Suprapubic skin (tissue), 4 donors: ENCODE measurements at regions not wholly inside any gene's neighbourhood (a gene's known extent, or its start where the extent isn't known, plus 50 kb on each side); places are given as distances from the start of the nearest gene placed in this dataset.

ENCODE experiments used
- DNase-seq, 2 donors: peaks; one replicate each; pipeline ENCODE4 v3.0.0-alpha.2; 2019; ENCODE audit warnings: low spot score in 2 of 2
- H3K27ac ChIP-seq: fragments of 200-600 bp; sonication (generic); one replicate; pipeline ENCODE4 v1.5.1; 2019
- H3K27me3 ChIP-seq: fragments of 200-600 bp; sonication (generic); one replicate; pipeline ENCODE4 v1.5.1; 2019
- H3K36me3 ChIP-seq: fragments of 200-600 bp; sonication (generic); one replicate; pipeline ENCODE4 v1.5.1; 2019
- H3K4me1 ChIP-seq: fragments of 200-600 bp; sonication (generic); one replicate; pipeline ENCODE4 v1.5.1; 2019
- H3K4me3 ChIP-seq: fragments of 200-600 bp; sonication (generic); one replicate; pipeline ENCODE4 v1.5.1; 2019; ENCODE audit warnings: mild to moderate bottlenecking
- H3K9me3 ChIP-seq: fragments of 200-600 bp; sonication (generic); one replicate; pipeline ENCODE4 v1.5.1; 2019
- CTCF ChIP-seq, 2 donors: fragments of 200-600 bp in 1 of 2; fragments of 450-650 bp in 1 of 2; sonication (generic) in 1 of 2; IDR thresholded peaks; one replicate each; pipeline ENCODE4 v1.5.1; 2016 to 2019; ENCODE audit warnings: antibody characterized with exemption in 2 of 2, mild to moderate bottlenecking in 1 of 2, moderate library complexity in 1 of 2
- EP300 ChIP-seq: sonication (generic); formaldehyde crosslinking; IDR thresholded peaks from one replicate; pipeline ENCODE4 v1.6.1; 2017; ENCODE audit warnings: antibody characterized with exemption
- POLR2A ChIP-seq, 2 donors: fragments of 450-650 bp; IDR thresholded peaks; one replicate each; pipeline ENCODE4 v1.6.1; 2017; ENCODE audit warnings: antibody characterized with exemption in 2 of 2, mild to moderate bottlenecking in 2 of 2, moderate library complexity in 2 of 2
- POLR2AphosphoS5 ChIP-seq, 3 donors: sonication (generic); formaldehyde crosslinking; IDR thresholded peaks; one replicate each; pipeline ENCODE4 v1.6.1; 2017; ENCODE audit warnings: antibody characterized with exemption in 3 of 3
- WGBS: methylation state at CpG from one replicate; pipeline ENCODE4 v1.1.5; 2018; 5-methylcytosine and 5-hydroxymethylcytosine counted together

DNA sequence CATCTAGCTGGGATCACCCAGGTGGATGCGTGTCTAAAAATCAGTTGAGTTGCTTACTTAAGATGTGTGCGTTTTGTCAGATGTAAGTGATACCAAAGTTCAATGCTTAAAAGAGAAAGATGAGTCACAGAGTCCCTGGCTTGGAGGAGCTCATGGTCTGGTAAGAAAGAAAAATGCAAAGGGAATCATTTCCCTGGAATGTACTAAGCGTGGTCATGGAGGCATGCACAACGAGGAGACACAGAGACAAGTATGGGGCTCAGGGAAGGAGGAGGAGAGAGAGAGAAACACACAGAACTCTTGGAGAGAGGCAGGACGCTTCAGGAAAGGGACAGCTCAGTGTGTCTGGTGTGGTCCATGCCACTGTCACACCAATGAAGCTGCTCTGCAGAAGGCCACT lies 186.9 kb upstream of the GMDS start:
- Histone ChIP-seq H3K9me3 (no peaks in the 10 kb centered on the region), H3K27me3 (no peaks in the 10 kb centered on the region), H3K36me3 (no peaks in the 10 kb centered on the region), H3K4me1 (no peaks in the 10 kb centered on the region), H3K27ac (no peak overlapping the region), H3K4me3 (no peak overlapping the region)
- DNase-seq: no peak
- TF ChIP-seq POLR2AphosphoS5 (IDR thresholded peaks at IDR 0.05) (no peak), POLR2A (IDR thresholded peaks at IDR 0.05) (no peak), EP300 (no peak), CTCF (IDR thresholded peaks at IDR 0.05) (no peak)
- 80% methylated on average over 5 of the region's 5 CpGs for whole genome bisulfite sequencing

- Histone ChIP-seq H3K9me3 (no peaks in the 10 kb centered on the region), H3K27ac (no peak overlapping the region), H3K4me1 (no peaks in the 10 kb centered on the region), H3K36me3 (no peaks in the 10 kb centered on the region), H3K27me3 (no peaks in the 10 kb centered on the region), H3K4me3 (no peak overlapping the region)
- WGBS: 83% methylated on average over 3 of the region's 3 CpGs
- no peak for DNase-seq
- TF ChIP-seq POLR2A (IDR thresholded peaks at IDR 0.05) (no peak), EP300 (no peak), POLR2AphosphoS5 (IDR thresholded peaks at IDR 0.05) (no peak), CTCF (IDR thresholded peaks at IDR 0.05) (no peak)
Measured at GRCh38 chr6:2430612-2431011, 185.2 kb upstream of the GMDS start.

GRCh38 chr6:2429460-2429859 lies 184.1 kb upstream of the GMDS start:
- no peaks in the 10 kb centered on the region for H3K27me3 ChIP-seq
- TF ChIP-seq POLR2A (IDR thresholded peaks at IDR 0.05): no peak
- H3K36me3 ChIP-seq: no peaks in the 10 kb centered on the region
- WGBS: 81% methylated on average over 6 of the region's 6 CpGs
- H3K4me1 ChIP-seq: no peaks in the 10 kb centered on the region
- H3K4me3 ChIP-seq: no peak overlapping the region
- no peak for DNase-seq
- H3K9me3 ChIP-seq: no peaks in the 10 kb centered on the region
- no peak overlapping the region for H3K27ac ChIP-seq

- no peak for DNase-seq
- Histone ChIP-seq H3K4me1 (no peaks in the 10 kb centered on the region), H3K4me3 (no peak overlapping the region), H3K9me3 (no peaks in the 10 kb centered on the region), H3K36me3 (no peaks in the 10 kb centered on the region), H3K27me3 (no peaks in the 10 kb centered on the region), H3K27ac (no peak overlapping the region)
- TF ChIP-seq POLR2A (IDR thresholded peaks at IDR 0.05): no peak
- no peak for TF ChIP-seq POLR2AphosphoS5 (IDR thresholded peaks at IDR 0.05)
- no peak for TF ChIP-seq EP300
- no peak for TF ChIP-seq CTCF (IDR thresholded peaks at IDR 0.05)
- WGBS: 100% methylated on average over 1 of the region's 1 CpG
Measured at GRCh38 chr6:2429032-2429431, 183.6 kb upstream of the GMDS start.

GRCh38 chr6:2426561-2427340 lies 181.3 kb upstream of the GMDS start:
- no peaks in the 10 kb centered on the region for H3K9me3 ChIP-seq
- 80% methylated on average over 3 of the region's 3 CpGs for WGBS
- H3K27me3 ChIP-seq: no peaks in the 10 kb centered on the region
- H3K4me1 ChIP-seq: no peaks in the 10 kb centered on the region
- H3K4me3 ChIP-seq: no peak overlapping the region
- no peak for TF ChIP-seq POLR2A (IDR thresholded peaks at IDR 0.05)
- no peak for TF ChIP-seq EP300
- no peak for TF ChIP-seq POLR2AphosphoS5 (IDR thresholded peaks at IDR 0.05)
- no peak for TF ChIP-seq CTCF (IDR thresholded peaks at IDR 0.05)
- H3K27ac ChIP-seq: no peak overlapping the region
- no peaks in the 10 kb centered on the region for H3K36me3 ChIP-seq
- no peak for DNase-seq
